ENCODE measurements at regions not wholly inside any gene's neighbourhood (a gene's known extent, or its start where the extent isn't known, plus 50 kb on each side); places are given as distances from the start of the nearest gene placed in this dataset.

- TF ChIP-seq POLR2AphosphoS5 (IDR thresholded peaks at IDR 0.05): no peak
- TF ChIP-seq POLR2A (IDR thresholded peaks at IDR 0.05): no peak
- TF ChIP-seq CTCF (IDR thresholded peaks at IDR 0.05 in 8 of 11, conservative IDR thresholded peaks at IDR 0.05 in 3 of 11): no peak
Observed at GRCh38 chr13:74662905-74663304, 528.7 kb upstream of the KLF12 start.

Data from spleen (tissue), 7 donors.